ENCODE measurements at regions not wholly inside any gene's neighbourhood (a gene's known extent, or its start where the extent isn't known, plus 50 kb on each side); places are given as distances from the start of the nearest gene placed in this dataset.

GRCh38 chr6:11367638-11368199 is 135.3 kb upstream of the NEDD9 start:
- H3K4me3 Mint-ChIP-seq: peak overlapping the region in 1 of 2 donors; percentile 11
- H3K27me3 Mint-ChIP-seq: no peaks in the 10 kb centered on the region
- DNase-seq (no peak), ATAC-seq (replicated peaks) (no peak)
- H3K9me3 Mint-ChIP-seq: peaks cover 3 to 4% of the 10 kb centered on the region in 2 donors
- peaks cover 31 to 49% of the 10 kb centered on the region in 2 donors for H3K36me3 Mint-ChIP-seq
- H3K27ac Mint-ChIP-seq: peak overlapping the region; percentile 37
- H3K4me1 Mint-ChIP-seq: peaks cover 66 to 96% of the 10 kb centered on the region in 2 donors

GRCh38 chr6:11366934-11367637 is 134.6 kb upstream of the NEDD9 start:
- Mint-ChIP-seq H3K4me3 (peak overlapping the region in 1 of 2 donors; percentile 72), H3K9me3 (peaks cover 1 to 2% of the 10 kb centered on the region in 2 donors), H3K27ac (peak overlapping the region; percentile 66), H3K36me3 (peaks cover 25 to 43% of the 10 kb centered on the region in 2 donors), H3K4me1 (peaks cover 64 to 96% of the 10 kb centered on the region in 2 donors), H3K27me3 (no peaks in the 10 kb centered on the region)
- peak; percentile 22 to 45 for ATAC-seq (replicated peaks)
- DNase-seq: no peak

GRCh38 chr6:11366183-11366933 is 133.9 kb upstream of the NEDD9 start:
- Mint-ChIP-seq H3K9me3 (no peaks in the 10 kb centered on the region), H3K4me3 (peak overlapping the region; percentile 63 to 72), H3K36me3 (peaks cover 23 to 44% of the 10 kb centered on the region in 2 donors), H3K27me3 (no peaks in the 10 kb centered on the region), H3K27ac (peak overlapping the region; percentile 66), H3K4me1 (peaks cover 68 to 100% of the 10 kb centered on the region in 2 donors)
- ATAC-seq (replicated peaks) (peak; percentile 6 to 15), DNase-seq (no peak)

GRCh38 chr6:11364971-11365397 is 132.5 kb upstream of the NEDD9 start:
- peak overlapping the region in 1 of 2 donors; percentile 15 for H3K4me3 Mint-ChIP-seq
- H3K4me1 Mint-ChIP-seq: peaks cover 64 to 100% of the 10 kb centered on the region in 2 donors
- no peak for ATAC-seq (replicated peaks)
- no peaks in the 10 kb centered on the region for H3K27me3 Mint-ChIP-seq
- H3K36me3 Mint-ChIP-seq: peaks cover 32 to 47% of the 10 kb centered on the region in 2 donors
- H3K27ac Mint-ChIP-seq: no peak overlapping the region
- no peak for DNase-seq
- H3K9me3 Mint-ChIP-seq: peaks cover 4 to 7% of the 10 kb centered on the region in 2 donors

- H3K27ac Mint-ChIP-seq: no peak overlapping the region
- peak; percentile 76 to 79 for ATAC-seq (replicated peaks)
- H3K9me3 Mint-ChIP-seq: peaks cover 6 to 9% of the 10 kb centered on the region in 2 donors
- H3K4me3 Mint-ChIP-seq: no peak overlapping the region
- DNase-seq: peak; percentile 39
- peaks cover 63 to 99% of the 10 kb centered on the region in 2 donors for H3K4me1 Mint-ChIP-seq
- no peaks in the 10 kb centered on the region for H3K27me3 Mint-ChIP-seq
- peaks cover 38 to 50% of the 10 kb centered on the region in 2 donors for H3K36me3 Mint-ChIP-seq
These were observed 131.6 kb upstream of the NEDD9 start for GRCh38 chr6:11363881-11364576.

GRCh38 chr6:11362564-11362963 is 130.1 kb upstream of the NEDD9 start:
- ATAC-seq (replicated peaks): peak in 1 of 2 donors; percentile 12

GRCh38 chr6:11358904-11359830 is 126.7 kb upstream of the NEDD9 start:
- peaks cover 41 to 59% of the 10 kb centered on the region in 2 donors for H3K36me3 Mint-ChIP-seq

More at GRCh38 chr6:11362564-11362963, 130.1 kb upstream of the NEDD9 start:
- peaks cover 6 to 9% of the 10 kb centered on the region in 2 donors for H3K9me3 Mint-ChIP-seq
- H3K4me3 Mint-ChIP-seq: no peak overlapping the region
- peaks cover 58 to 96% of the 10 kb centered on the region in 2 donors for H3K4me1 Mint-ChIP-seq
- DNase-seq: no peak
- no peaks in the 10 kb centered on the region for H3K27me3 Mint-ChIP-seq
- H3K36me3 Mint-ChIP-seq: peaks cover 40 to 49% of the 10 kb centered on the region in 2 donors
- no peak overlapping the region for H3K27ac Mint-ChIP-seq

GRCh38 chr6:11357285-11357684 is 124.8 kb upstream of the NEDD9 start:
- DNase-seq: no peak
- no peak for ATAC-seq (replicated peaks)
- Mint-ChIP-seq H3K4me3 (peak overlapping the region in 1 of 2 donors; percentile 17), H3K27ac (peak overlapping the region; percentile 95), H3K36me3 (peaks cover 49 to 64% of the 10 kb centered on the region in 2 donors), H3K4me1 (peaks cover 51 to 92% of the 10 kb centered on the region in 2 donors), H3K27me3 (no peaks in the 10 kb centered on the region), H3K9me3 (peaks cover 6 to 9% of the 10 kb centered on the region in 2 donors)

More at GRCh38 chr6:11358904-11359830, 126.7 kb upstream of the NEDD9 start:
- Mint-ChIP-seq H3K27me3 (no peaks in the 10 kb centered on the region), H3K27ac (no peak overlapping the region), H3K4me1 (peaks cover 49 to 92% of the 10 kb centered on the region in 2 donors), H3K9me3 (peaks cover 6 to 9% of the 10 kb centered on the region in 2 donors), H3K4me3 (no peak overlapping the region)
- DNase-seq (no peak), ATAC-seq (replicated peaks) (no peak)

GRCh38 chr6:11356404-11357155 is 124.1 kb upstream of the NEDD9 start:
- H3K4me3 Mint-ChIP-seq: no peak overlapping the region
- ATAC-seq (replicated peaks) (peak in 1 of 2 donors; percentile 29), DNase-seq (no peak)
- no peaks in the 10 kb centered on the region for H3K27me3 Mint-ChIP-seq
- H3K4me1 Mint-ChIP-seq: peaks cover 52 to 92% of the 10 kb centered on the region in 2 donors
- H3K27ac Mint-ChIP-seq: peak overlapping the region; percentile 95
- H3K9me3 Mint-ChIP-seq: peaks cover 6 to 9% of the 10 kb centered on the region in 2 donors
- peaks cover 56 to 69% of the 10 kb centered on the region in 2 donors for H3K36me3 Mint-ChIP-seq

GRCh38 chr6:11353921-11354389 is 121.5 kb upstream of the NEDD9 start:
- no peaks in the 10 kb centered on the region for H3K27me3 Mint-ChIP-seq
- peaks cover 56 to 90% of the 10 kb centered on the region in 2 donors for H3K4me1 Mint-ChIP-seq
- H3K4me3 Mint-ChIP-seq: peak overlapping the region; percentile 49 to 55
- peaks cover 55 to 68% of the 10 kb centered on the region in 2 donors for H3K36me3 Mint-ChIP-seq
- ATAC-seq (replicated peaks) (peak; percentile 84 to 91), DNase-seq (peak; percentile 36)
- no peaks in the 10 kb centered on the region for H3K9me3 Mint-ChIP-seq
- peak overlapping the region; percentile 82 for H3K27ac Mint-ChIP-seq

GRCh38 chr6:11350294-11350693 is 117.8 kb upstream of the NEDD9 start:
- H3K27me3 Mint-ChIP-seq: no peaks in the 10 kb centered on the region
- H3K36me3 Mint-ChIP-seq: peaks cover 46 to 52% of the 10 kb centered on the region in 2 donors
- no peak for ATAC-seq (replicated peaks)
- no peak overlapping the region for H3K4me3 Mint-ChIP-seq
- H3K9me3 Mint-ChIP-seq: no peaks in the 10 kb centered on the region
- DNase-seq: no peak
- peaks cover 72 to 97% of the 10 kb centered on the region in 2 donors for H3K4me1 Mint-ChIP-seq
- H3K27ac Mint-ChIP-seq: no peak overlapping the region

- DNase-seq: no peak
- no peak overlapping the region for H3K4me3 Mint-ChIP-seq
- H3K27ac Mint-ChIP-seq: no peak overlapping the region
- H3K4me1 Mint-ChIP-seq: peaks cover 73 to 97% of the 10 kb centered on the region in 2 donors
- no peak for ATAC-seq (replicated peaks)
- H3K9me3 Mint-ChIP-seq: no peaks in the 10 kb centered on the region
- no peaks in the 10 kb centered on the region for H3K27me3 Mint-ChIP-seq
- peaks cover 46 to 52% of the 10 kb centered on the region in 2 donors for H3K36me3 Mint-ChIP-seq
These were observed 117.4 kb upstream of the NEDD9 start for GRCh38 chr6:11349880-11350279.
